H9 (cell line): ENCODE measurements at regions not wholly inside any gene's neighbourhood (a gene's known extent, or its start where the extent isn't known, plus 50 kb on each side); places are given as distances from the start of the nearest gene placed in this dataset.

Source experiments
- DNase-seq: peaks from one replicate; pipeline ENCODE4 v3.0.0-alpha.2; 2017
- H2AFZ ChIP-seq: one replicate; pipeline ENCODE4 v1.6.1; 2013; ENCODE audit warnings: mild to moderate bottlenecking, low read length, control low read depth, moderate library complexity
- H2AK5ac ChIP-seq: 2 replicates; pipeline ENCODE4 v1.6.1; 2013; ENCODE audit warnings: low read length, control low read depth, mixed read lengths; ENCODE audit not compliant: insufficient read length
- H2BK120ac ChIP-seq: one replicate; pipeline ENCODE4 v1.6.1; 2013; ENCODE audit warnings: low read depth, mild to moderate bottlenecking, low read length, control low read depth, inconsistent platforms; ENCODE audit not compliant: poor library complexity, severe bottlenecking
- H2BK12ac ChIP-seq: 2 replicates; pipeline ENCODE4 v1.6.1; 2013; ENCODE audit warnings: low read length, control low read depth, mixed read lengths, low read depth; ENCODE audit not compliant: insufficient read length
- H2BK15ac ChIP-seq: 2 replicates; pipeline ENCODE4 v1.6.1; 2013; ENCODE audit warnings: low read depth, low read length, control low read depth
- H2BK20ac ChIP-seq: one replicate; pipeline ENCODE4 v1.6.1; 2013; ENCODE audit warnings: low read depth, mild to moderate bottlenecking, low read length, control low read depth, inconsistent platforms; ENCODE audit not compliant: poor library complexity, severe bottlenecking
- H2BK5ac ChIP-seq: 2 replicates; pipeline ENCODE4 v1.6.1; 2013; ENCODE audit warnings: low read length, control low read depth, mixed read lengths; ENCODE audit not compliant: insufficient read length
- H3K14ac ChIP-seq: 2 replicates; pipeline ENCODE4 v1.6.1; 2013; ENCODE audit warnings: low read length, control low read depth; ENCODE audit not compliant: insufficient read depth
- H3K18ac ChIP-seq: 2 replicates; pipeline ENCODE4 v1.6.1; 2013; ENCODE audit warnings: low read depth, mild to moderate bottlenecking, mixed read lengths, low read length, control low read depth; ENCODE audit not compliant: insufficient read length
- H3K23ac ChIP-seq: 2 replicates; pipeline ENCODE4 v1.6.1; 2013; ENCODE audit warnings: low read length, control low read depth, mixed read lengths, low read depth; ENCODE audit not compliant: insufficient read length
- H3K23me2 ChIP-seq: 2 replicates; pipeline ENCODE4 v1.6.1; 2013; ENCODE audit warnings: low read depth, mild to moderate bottlenecking, mixed read lengths, low read length, control low read depth; ENCODE audit not compliant: insufficient read length, poor library complexity, severe bottlenecking
- H3K27ac ChIP-seq: 2 replicates; pipeline ENCODE4 v1.5.1; 2013; ENCODE audit warnings: low read length, control low read depth, mixed read lengths, low read depth; ENCODE audit not compliant: insufficient read length
- H3K27me3 ChIP-seq: 2 replicates; pipeline ENCODE4 v1.6.1; 2013; ENCODE audit warnings: low read length, control low read depth, inconsistent platforms; ENCODE audit not compliant: insufficient read depth
- H3K4ac ChIP-seq: 2 replicates; pipeline ENCODE4 v1.6.1; 2013; ENCODE audit warnings: low read depth, mild to moderate bottlenecking, control low read depth, inconsistent platforms, low read length, moderate library complexity
- H3K4me1 ChIP-seq: 2 replicates; pipeline ENCODE4 v1.6.1; 2013; ENCODE audit warnings: low read length, control low read depth, inconsistent platforms; ENCODE audit not compliant: insufficient read depth
- H3K4me2 ChIP-seq: 2 replicates; pipeline ENCODE4 v1.6.1; 2013; ENCODE audit warnings: low read length, control low read depth, mixed read lengths; ENCODE audit not compliant: insufficient read length, insufficient read depth
- H3K56ac ChIP-seq: 2 replicates; pipeline ENCODE4 v1.6.1; 2013; ENCODE audit warnings: low read depth, mild to moderate bottlenecking, mixed read lengths, low read length, control low read depth; ENCODE audit not compliant: insufficient read length
- H3K79me1 ChIP-seq: 2 replicates; pipeline ENCODE4 v1.6.1; 2013; ENCODE audit warnings: low read depth, mild to moderate bottlenecking, moderate library complexity, low read length, control low read depth, inconsistent platforms; ENCODE audit not compliant: insufficient read depth, poor library complexity, severe bottlenecking
- H3K79me2 ChIP-seq: 2 replicates; pipeline ENCODE4 v1.6.1; 2013; ENCODE audit warnings: low read length, control low read depth, inconsistent platforms; ENCODE audit not compliant: insufficient read depth
- H3K9ac ChIP-seq: 2 replicates; pipeline ENCODE4 v1.6.1; 2013; ENCODE audit warnings: low read length, control low read depth, mixed read lengths; ENCODE audit not compliant: insufficient read length; ENCODE audit errors: extremely low read depth
- H3K9me3 ChIP-seq: one replicate; pipeline ENCODE4 v1.6.1; 2013; ENCODE audit warnings: low read depth, low read length, inconsistent platforms; ENCODE audit not compliant: control insufficient read depth
- H3T11ph ChIP-seq: one replicate; pipeline ENCODE4 v1.6.1; 2013; ENCODE audit warnings: mild to moderate bottlenecking, low read length, control low read depth, inconsistent platforms
- H4K20me1 ChIP-seq: one replicate; pipeline ENCODE4 v1.6.1; 2013; ENCODE audit not compliant: control insufficient read depth, insufficient read length, insufficient read depth
- H4K5ac ChIP-seq: 2 replicates; pipeline ENCODE4 v1.6.1; 2013; ENCODE audit warnings: low read depth, mild to moderate bottlenecking, mixed read lengths, low read length, control low read depth; ENCODE audit not compliant: insufficient read length
- H4K8ac ChIP-seq: replicated peaks from 2 replicates; pipeline ENCODE4 v1.6.1; 2013; ENCODE audit warnings: low read length, control low read depth, mixed read lengths, low read depth; ENCODE audit not compliant: insufficient read length
- H4K91ac ChIP-seq: 2 replicates; pipeline ENCODE4 v1.6.1; 2013; ENCODE audit warnings: low read depth, mild to moderate bottlenecking, moderate library complexity, mixed read lengths, low read length, control low read depth; ENCODE audit not compliant: insufficient read length
- H3K27ac Mint-ChIP-seq, 3 experiments: 2 replicates in 2 of 3; 3 replicates in 1 of 3; pipeline ENCODE4 v1.8.0; 2020 to 2021; ENCODE audit warnings: mixed read lengths in 3 of 3, mild to moderate bottlenecking in 1 of 3, moderate library complexity in 1 of 3
- H3K27me3 Mint-ChIP-seq: 2 replicates; pipeline ENCODE4 v1.8.0; 2021; ENCODE audit warnings: low read depth, mild to moderate bottlenecking, moderate library complexity, mixed read lengths
- H3K36me3 Mint-ChIP-seq, 3 experiments: 2 replicates in 2 of 3; 3 replicates in 1 of 3; pipeline ENCODE4 v1.8.0; 2020 to 2021; ENCODE audit warnings: low read depth in 3 of 3, mixed read lengths in 3 of 3; ENCODE audit not compliant: insufficient read depth in 1 of 3
- H3K4me1 Mint-ChIP-seq, 2 experiments: 2 replicates each; pipeline ENCODE4 v1.8.0; 2020; ENCODE audit warnings: mixed read lengths in 2 of 2
- H3K4me3 Mint-ChIP-seq, 2 experiments: 2 replicates in 1 of 2; 3 replicates in 1 of 2; pipeline ENCODE4 v1.8.0; 2020 to 2021; ENCODE audit warnings: mild to moderate bottlenecking in 2 of 2, mixed read lengths in 2 of 2, moderate library complexity in 1 of 2
- H3K9me3 Mint-ChIP-seq, 2 experiments: 2 replicates in 1 of 2; 3 replicates in 1 of 2; pipeline ENCODE4 v1.8.0; 2020; ENCODE audit warnings: mild to moderate bottlenecking in 2 of 2, mixed read lengths in 2 of 2, moderate library complexity in 1 of 2
- WGBS: extraction: QIAGEN DNeasy Blood & Tissue Kit; methylation state at CpG from one replicate; pipeline ENCODE4 v1.1.7; 2013; ENCODE audit warnings: missing lambda C conversion rate, low lambda C conversion rate, mixed read lengths; ENCODE audit not compliant: insufficient read length; ENCODE audit errors: extremely low coverage; 5-methylcytosine and 5-hydroxymethylcytosine counted together
- TF ChIP-seq, protein P1 (sequence below): fragments of 200-600 bp; sonication (generic); conservative IDR thresholded peaks from 3 replicates; pipeline ENCODE4 v1.8.0; 2021; ENCODE audit warnings: antibody characterized with exemption, mild to moderate bottlenecking

DNA sequence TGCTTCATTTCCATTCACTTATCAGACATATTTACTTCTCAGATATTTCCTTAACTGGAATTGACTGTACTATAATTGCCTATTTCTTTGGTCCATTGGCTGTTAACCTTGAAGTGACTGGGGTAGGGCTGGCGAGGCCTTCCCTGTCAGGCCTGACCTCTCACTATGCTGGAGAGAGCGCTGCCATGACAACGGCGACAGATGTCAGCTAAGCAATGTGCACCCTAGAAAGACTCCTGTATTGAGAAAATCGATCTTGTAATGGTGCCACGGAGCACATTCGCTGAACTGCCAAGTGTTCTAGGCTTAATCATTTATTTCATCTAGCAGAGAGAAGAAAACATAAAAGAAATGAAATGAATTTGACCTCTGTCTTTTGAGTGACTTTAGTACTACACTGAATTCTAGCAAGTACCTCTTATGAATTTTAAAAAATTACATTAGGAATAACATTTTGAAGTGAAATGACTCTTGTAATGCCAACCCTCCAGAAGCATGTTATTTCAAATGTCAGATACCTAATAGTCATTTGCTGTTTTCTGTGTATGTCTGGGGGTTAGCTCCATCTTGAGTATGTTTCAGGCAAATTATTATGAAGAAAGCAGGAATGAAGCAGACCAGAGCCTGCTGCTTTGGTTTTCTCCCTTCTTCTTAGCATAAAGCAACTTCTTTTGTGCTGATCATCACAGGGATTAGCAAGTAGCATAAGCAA is 148.0 kb downstream of the SNX10 start:
- Histone ChIP-seq H3K9ac (no peak overlapping the region), H3K79me2 (no peaks in the 10 kb centered on the region), H2BK15ac (no peak overlapping the region), H3K18ac (no peak overlapping the region), H2BK5ac (no peak overlapping the region), H4K8ac (no peak overlapping the region), H2AFZ (no peak overlapping the region), H2BK120ac (no peak overlapping the region), H3K27ac (no peak overlapping the region), H4K91ac (no peak overlapping the region), H3K14ac (no peak overlapping the region), H3K23me2 (no peaks in the 10 kb centered on the region), H3K27me3 (no peaks in the 10 kb centered on the region), H3K4me2 (no peak overlapping the region), H4K20me1 (no peaks in the 10 kb centered on the region), H3K56ac (no peak overlapping the region), H2BK20ac (no peak overlapping the region), H2AK5ac (no peak overlapping the region), H3K9me3 (no peaks in the 10 kb centered on the region), H4K5ac (no peak overlapping the region), H3K4ac (no peak overlapping the region), H3K23ac (peak overlapping the region; percentile 21), H3K79me1 (no peaks in the 10 kb centered on the region), H3K4me1 (0 out of 2 replicates have a peak, but pooled peaks cover 3% of the 10 kb centered on the region), H3T11ph (no peak overlapping the region), H2BK12ac (no peak overlapping the region)
- H3K27ac Mint-ChIP-seq, result no peak overlapping the region
- peaks cover 3% of the 10 kb centered on the region; the same call in 1 of the 2 replicates for H3K27me3 Mint-ChIP-seq
- WGBS, result no CpG with 5 or more reads among the region's 7 CpGs
- TF ChIP-seq, protein P1, sequence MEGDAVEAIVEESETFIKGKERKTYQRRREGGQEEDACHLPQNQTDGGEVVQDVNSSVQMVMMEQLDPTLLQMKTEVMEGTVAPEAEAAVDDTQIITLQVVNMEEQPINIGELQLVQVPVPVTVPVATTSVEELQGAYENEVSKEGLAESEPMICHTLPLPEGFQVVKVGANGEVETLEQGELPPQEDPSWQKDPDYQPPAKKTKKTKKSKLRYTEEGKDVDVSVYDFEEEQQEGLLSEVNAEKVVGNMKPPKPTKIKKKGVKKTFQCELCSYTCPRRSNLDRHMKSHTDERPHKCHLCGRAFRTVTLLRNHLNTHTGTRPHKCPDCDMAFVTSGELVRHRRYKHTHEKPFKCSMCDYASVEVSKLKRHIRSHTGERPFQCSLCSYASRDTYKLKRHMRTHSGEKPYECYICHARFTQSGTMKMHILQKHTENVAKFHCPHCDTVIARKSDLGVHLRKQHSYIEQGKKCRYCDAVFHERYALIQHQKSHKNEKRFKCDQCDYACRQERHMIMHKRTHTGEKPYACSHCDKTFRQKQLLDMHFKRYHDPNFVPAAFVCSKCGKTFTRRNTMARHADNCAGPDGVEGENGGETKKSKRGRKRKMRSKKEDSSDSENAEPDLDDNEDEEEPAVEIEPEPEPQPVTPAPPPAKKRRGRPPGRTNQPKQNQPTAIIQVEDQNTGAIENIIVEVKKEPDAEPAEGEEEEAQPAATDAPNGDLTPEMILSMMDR, result no peak
- no peaks in the 10 kb centered on the region for H3K36me3 Mint-ChIP-seq
- H3K4me1 Mint-ChIP-seq, result peaks cover 20 to 30% of the 10 kb centered on the region in 2 experiments
- H3K4me3 Mint-ChIP-seq, result no peak overlapping the region
- DNase-seq, result no peak
- H3K9me3 Mint-ChIP-seq, result no peaks in the 10 kb centered on the region; a peak in 1 of 5 replicates
